H1 (cell line): ENCODE measurements at regions not wholly inside any gene's neighbourhood (a gene's known extent, or its start where the extent isn't known, plus 50 kb on each side); places are given as distances from the start of the nearest gene placed in this dataset.

Experiments
- CTCF ChIA-PET: fragments of 300-600 bp; sonication (Branson Sonifier 250); formaldehyde crosslinking; loops from one replicate; lab custom pipeline; 2021; ENCODE audit not compliant: partially characterized antibody; lab: Charles Lee
- POLR2A ChIA-PET: fragments of 300-600 bp; sonication (Branson Sonifier 250); formaldehyde crosslinking; loops from one replicate; lab custom pipeline; 2021; ENCODE audit warnings: inconsistent platforms; ENCODE audit not compliant: partially characterized antibody; lab: Charles Lee
- DNase-seq, 2 experiments: peaks; one replicate each; pipeline versions ENCODE4 v3.0.0 to v3.0.0-alpha.2; 2010 to 2022; ENCODE audit warnings: low spot score in 2 of 2, low read depth in 1 of 2, mixed read lengths in 1 of 2
- FAIRE-seq: peaks from 2 replicates; lab custom pipeline; 2011; peaks lifted over from hg19 to GRCh38; lab: Jason Lieb, UNC
- H2AFZ ChIP-seq: 2 replicates; pipeline ENCODE4 v1.8.1; 2012; ENCODE audit warnings: low read length, inconsistent platforms
- H2AK5ac ChIP-seq: 2 replicates; pipeline ENCODE4 v1.6.1; 2013; ENCODE audit warnings: low read depth, low read length
- H2BK120ac ChIP-seq: replicated peaks from 2 replicates; pipeline ENCODE3; 2013; ENCODE audit warnings: low read depth, low read length, inconsistent platforms
- H2BK12ac ChIP-seq: 2 replicates; pipeline ENCODE4 v1.6.1; 2013; ENCODE audit warnings: low read depth, low read length
- H2BK15ac ChIP-seq: 2 replicates; pipeline ENCODE4 v1.6.1; 2013; ENCODE audit warnings: low read length
- H2BK20ac ChIP-seq: 2 replicates; pipeline ENCODE4 v1.6.1; 2013; ENCODE audit warnings: low read length
- H2BK5ac ChIP-seq: 2 replicates; pipeline ENCODE4 v1.6.1; 2013; ENCODE audit warnings: low read depth, low read length
- H3K14ac ChIP-seq: 2 replicates; pipeline ENCODE4 v1.6.1; 2013; ENCODE audit warnings: inconsistent platforms; ENCODE audit not compliant: insufficient read length
- H3K18ac ChIP-seq: 2 replicates; pipeline ENCODE4 v1.6.1; 2013; ENCODE audit warnings: low read length; ENCODE audit errors: extremely low read depth
- H3K23ac ChIP-seq: 2 replicates; pipeline ENCODE4 v1.6.1; 2013; ENCODE audit warnings: inconsistent platforms; ENCODE audit not compliant: insufficient read length
- H3K23me2 ChIP-seq: 2 replicates; pipeline ENCODE4 v1.6.1; 2013; ENCODE audit warnings: low read depth, low read length
- H3K27ac ChIP-seq: 2 replicates; pipeline ENCODE4 v1.6.1; 2011; ENCODE audit warnings: low read depth, low read length, inconsistent platforms
- H3K27me3 ChIP-seq, 4 experiments: replicated peaks in 1 of 4; 1 replicate in 1 of 4; 2 replicates in 3 of 4; pipeline versions ENCODE4 v1.6.1 to v1.8.1; 2011 to 2013; ENCODE audit warnings: low read length in 3 of 4, mild to moderate bottlenecking in 3 of 4, inconsistent platforms in 2 of 4, mixed read lengths in 2 of 4, moderate library complexity in 1 of 4; ENCODE audit not compliant: control insufficient read depth in 3 of 4, insufficient read depth in 3 of 4; ENCODE audit errors: extremely low read depth in 1 of 4
- H3K36me3 ChIP-seq, 4 experiments: 2 replicates each; pipeline versions ENCODE4 v1.6.1 to v1.8.1; 2011 to 2013; ENCODE audit warnings: mild to moderate bottlenecking in 4 of 4, low read length in 3 of 4, moderate library complexity in 2 of 4, control low read depth in 1 of 4, inconsistent platforms in 1 of 4; ENCODE audit not compliant: insufficient read depth in 4 of 4, control insufficient read depth in 2 of 4
- H3K4ac ChIP-seq: replicated peaks from 2 replicates; pipeline ENCODE3; 2013; ENCODE audit warnings: low read length, low read depth, mixed read lengths, inconsistent platforms; ENCODE audit not compliant: insufficient read length
- H3K4me1 ChIP-seq, 4 experiments: replicated peaks in 1 of 4; 1 replicate in 1 of 4; 2 replicates in 3 of 4; pipeline versions ENCODE4 v1.6.1 to v1.8.1; 2011 to 2013; ENCODE audit warnings: low read length in 3 of 4, inconsistent platforms in 2 of 4, mixed read lengths in 1 of 4; ENCODE audit not compliant: insufficient read depth in 4 of 4, control insufficient read depth in 3 of 4
- H3K4me2 ChIP-seq, 2 experiments: 2 replicates each; pipeline versions ENCODE4 v1.6.1 to v1.8.1; 2011 to 2013; ENCODE audit warnings: low read depth in 2 of 2, low read length in 2 of 2, control low read depth in 1 of 2, inconsistent platforms in 1 of 2, mild to moderate bottlenecking in 1 of 2; ENCODE audit not compliant: insufficient read depth in 1 of 2
- H3K4me3 ChIP-seq, 4 experiments: fragments of 200-600, 300-600 bp in 1 of 4; sonication (generic), shearing (Covaris generic), sonication (Bioruptor Twin) in 1 of 4; 2 replicates each; pipeline versions ENCODE4 v1.5.1 to v1.8.1; 2011 to 2016; ENCODE audit warnings: low read length in 4 of 4, low read depth in 3 of 4, control low read depth in 2 of 4, inconsistent platforms in 2 of 4, mild to moderate bottlenecking in 2 of 4, mixed read lengths in 1 of 4, moderate library complexity in 1 of 4; ENCODE audit not compliant: insufficient read depth in 2 of 4; ENCODE audit errors: extremely low read depth in 1 of 4
- H3K56ac ChIP-seq: replicated peaks from 2 replicates; pipeline ENCODE3; 2013; ENCODE audit warnings: low read depth, mild to moderate bottlenecking, mixed read lengths, low read length, inconsistent platforms; ENCODE audit not compliant: insufficient read length
- H3K79me1 ChIP-seq: 2 replicates; pipeline ENCODE4 v1.6.1; 2013; ENCODE audit warnings: low read depth, low read length, control low read depth
- H3K79me2 ChIP-seq, 2 experiments: 2 replicates each; pipeline versions ENCODE4 v1.6.1 to v1.8.1; 2012 to 2013; ENCODE audit warnings: low read length in 2 of 2, mild to moderate bottlenecking in 2 of 2, inconsistent platforms in 1 of 2; ENCODE audit not compliant: insufficient read depth in 2 of 2, control insufficient read depth in 1 of 2
- H3K9ac ChIP-seq, 4 experiments: replicated peaks in 1 of 4; 1 replicate in 1 of 4; 2 replicates in 3 of 4; pipeline versions ENCODE4 v1.6.1 to v1.8.1; 2011 to 2013; ENCODE audit warnings: low read depth in 3 of 4, low read length in 3 of 4, control low read depth in 2 of 4, mild to moderate bottlenecking in 2 of 4, moderate library complexity in 2 of 4, inconsistent platforms in 1 of 4; ENCODE audit errors: extremely low read depth in 1 of 4
- H3K9me3 ChIP-seq, 2 experiments: 2 replicates each; pipeline versions ENCODE4 v1.6.1 to v1.8.1; 2012 to 2013; ENCODE audit warnings: mild to moderate bottlenecking in 2 of 2, moderate library complexity in 2 of 2, control low read depth in 1 of 2, inconsistent platforms in 1 of 2, low read depth in 1 of 2, low read length in 1 of 2, mixed read lengths in 1 of 2; ENCODE audit not compliant: insufficient read depth in 2 of 2
- H4K20me1 ChIP-seq, 2 experiments: replicated peaks in 1 of 2; 2 replicates each; pipeline versions ENCODE3 to v1.8.1; 2011 to 2013; ENCODE audit warnings: inconsistent platforms in 2 of 2, low read length in 2 of 2, mild to moderate bottlenecking in 1 of 2; ENCODE audit not compliant: insufficient read depth in 2 of 2, control insufficient read depth in 1 of 2
- H4K5ac ChIP-seq: 2 replicates; pipeline ENCODE4 v1.6.1; 2013; ENCODE audit warnings: low read length, low read depth, mixed read lengths, inconsistent platforms; ENCODE audit not compliant: insufficient read length
- H4K8ac ChIP-seq: 2 replicates; pipeline ENCODE4 v1.8.0; 2013; ENCODE audit warnings: mild to moderate bottlenecking, moderate library complexity, low read length, inconsistent platforms; ENCODE audit not compliant: insufficient read depth; ENCODE audit errors: extremely low read depth
- H4K91ac ChIP-seq: replicated peaks from 2 replicates; pipeline ENCODE3; 2013; ENCODE audit warnings: low read length, mixed read lengths, inconsistent platforms; ENCODE audit not compliant: insufficient read length
- RAD21 ChIP-seq, 2 experiments: IDR thresholded peaks in 1 of 2; conservative IDR thresholded peaks in 1 of 2; 2 replicates each; pipeline ENCODE4 v1.6.1; 2011; ENCODE audit warnings: low read depth in 2 of 2, low read length in 2 of 2, improper control_type of control experiment in 1 of 2, inconsistent platforms in 1 of 2, mild to moderate bottlenecking in 1 of 2, moderate library complexity in 1 of 2
- TAF1 ChIP-seq: IDR thresholded peaks from 2 replicates; pipeline ENCODE4 v1.6.1; 2011; ENCODE audit warnings: mild to moderate bottlenecking, low read depth, low read length
- WGBS, 2 experiments: shearing (Covaris generic) in 1 of 2; methylation state at CpG; one replicate each; pipeline versions ENCODE4 v1.1.6 to v1.1.7; 2013 to 2015; ENCODE audit warnings: low lambda C conversion rate in 2 of 2, mixed read lengths in 2 of 2, inconsistent platforms in 1 of 2, low coverage in 1 of 2, missing lambda C conversion rate in 1 of 2; ENCODE audit not compliant: insufficient replicate concordance in 2 of 2, insufficient coverage in 1 of 2, insufficient read length in 1 of 2; ENCODE audit errors: extremely low coverage in 1 of 2, missing lambda C conversion rate in 1 of 2; 5-methylcytosine and 5-hydroxymethylcytosine counted together

DNA sequence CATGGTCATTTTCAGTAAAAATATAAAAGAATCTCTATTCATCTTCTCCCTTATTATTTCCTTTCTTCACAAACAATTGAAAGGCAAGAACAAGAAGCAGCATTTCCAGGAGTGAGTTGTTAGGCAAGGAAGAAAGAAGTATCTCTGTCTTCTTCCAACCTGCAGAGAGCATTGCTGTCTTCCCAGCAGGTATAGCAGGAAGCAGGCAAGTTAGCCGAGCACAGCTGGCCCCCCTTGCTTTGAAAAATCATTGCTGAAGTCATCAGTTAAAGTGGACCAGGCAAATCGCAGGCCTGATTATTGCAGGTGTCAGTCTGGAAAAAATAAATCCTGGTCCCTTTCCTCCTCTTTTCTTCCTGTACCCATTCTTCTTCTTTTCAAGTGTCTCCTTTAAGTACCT is 353.1 kb upstream of the BRINP1 start:
- POLR2A ChIA-PET, result no interaction called here
- H3K79me2 ChIP-seq, result no peaks in the 10 kb centered on the region
- no peaks in the 10 kb centered on the region for H3K9me3 ChIP-seq
- DNase-seq, result no peak
- no peak overlapping the region for H4K5ac ChIP-seq
- no peak overlapping the region for H2AK5ac ChIP-seq
- no peak overlapping the region for H3K18ac ChIP-seq
- H3K23ac ChIP-seq, result no peak overlapping the region
- no peak for FAIRE-seq
- H3K27ac ChIP-seq, result no peak overlapping the region
- H3K9ac ChIP-seq, result 0 out of 7 replicates have a peak overlapping the region, but pooled peaks of 1 of the 4 experiments have one; percentile 11
- 69% methylated on average over 2 of the region's 2 CpGs; no CpG with 5 or more reads in 1 of the 2 experiments for WGBS, 2 experiments
- no peaks in the 10 kb centered on the region for H3K27me3 ChIP-seq
- no peak overlapping the region; the same call in 1 of the 2 replicates for H2AFZ ChIP-seq
- H3K4ac ChIP-seq, result no peak overlapping the region
- H2BK20ac ChIP-seq, result no peak overlapping the region
- CTCF ChIA-PET, result no interaction called here
- no peaks in the 10 kb centered on the region for H4K20me1 ChIP-seq
- no peak overlapping the region for H3K4me2 ChIP-seq
- H4K8ac ChIP-seq, result no peak overlapping the region
- peaks cover 0 to 3% (median 1%) of the 10 kb centered on the region in 4 experiments; a peak in 3 of 7 replicates for H3K4me1 ChIP-seq
- no peak overlapping the region for H2BK15ac ChIP-seq
- H3K56ac ChIP-seq, result no peak overlapping the region
- H3K14ac ChIP-seq, result no peak overlapping the region
- H3K4me3 ChIP-seq, result no peak overlapping the region
- H2BK120ac ChIP-seq, result no peak overlapping the region
- no peaks in the 10 kb centered on the region for H3K79me1 ChIP-seq
- H2BK5ac ChIP-seq, result no peak overlapping the region
- no peaks in the 10 kb centered on the region for H3K36me3 ChIP-seq
- H2BK12ac ChIP-seq, result 0 out of 2 replicates have a peak overlapping the region, but pooled peaks have one; percentile 5
- H3K23me2 ChIP-seq, result no peaks in the 10 kb centered on the region
- no peak overlapping the region for H4K91ac ChIP-seq
- TF ChIP-seq TAF1 (no peak), RAD21 (IDR thresholded peaks at IDR 0.05 in 1 of 2, conservative IDR thresholded peaks at IDR 0.05 in 1 of 2; ENCODE audit: low read depth in 2 of 2, low read length in 2 of 2) (0 out of 4 replicates have a peak, but pooled peaks of 1 of the 2 experiments have one; percentile 0)
